B cell (primary cell): ENCODE measurements at regions not wholly inside any gene's neighbourhood (a gene's known extent, or its start where the extent isn't known, plus 50 kb on each side); places are given as distances from the start of the nearest gene placed in this dataset.

Source experiments
- CTCF ChIP-seq: fragments of 200-600 bp; IDR thresholded peaks from one replicate; pipeline ENCODE4 v1.8.0; 2022; ENCODE audit warnings: antibody characterized with exemption, mild to moderate bottlenecking
- EZH2 ChIP-seq: IDR thresholded peaks from 2 replicates; pipeline ENCODE4 v1.6.1; 2012; ENCODE audit warnings: borderline replicate concordance, low read depth, mild to moderate bottlenecking, moderate library complexity, low read length; ENCODE audit not compliant: insufficient read depth, poor library complexity, severe bottlenecking

DNA sequence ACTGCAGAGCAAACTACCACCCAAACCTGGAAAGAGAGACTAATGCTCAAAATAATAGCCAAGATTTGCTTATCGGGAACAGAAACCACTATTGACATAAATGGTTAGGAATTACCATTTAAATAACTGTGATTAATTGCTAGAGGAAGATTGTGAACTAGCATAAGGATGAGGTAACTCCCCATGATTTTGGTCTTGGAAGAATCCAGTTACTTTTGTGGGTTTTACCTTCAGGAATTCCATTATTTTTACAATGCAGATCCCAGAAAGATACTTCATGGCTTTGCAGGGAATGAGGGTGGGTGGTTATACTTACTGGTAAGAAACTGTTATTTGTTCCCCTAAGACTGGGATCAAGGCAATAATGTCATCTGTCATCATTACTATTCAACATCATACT is 652.9 kb upstream of the FLRT2 start:
- TF ChIP-seq CTCF (no peak), EZH2 (no peak)
